HUDEP-2 (cell line): ENCODE measurements at regions not wholly inside any gene's neighbourhood (a gene's known extent, or its start where the extent isn't known, plus 50 kb on each side); places are given as distances from the start of the nearest gene placed in this dataset.

Source experiments
- DNase-seq, 76 experiments: peaks; one replicate each; lab custom pipeline; 2025; ENCODE audit not compliant: unreplicated experiment in 76 of 76; lab: John Stamatoyannopoulos, UW

GRCh38 chr2:111626865-111627163, 257.2 kb downstream of the ANAPC1 start:
- DNase-seq: no peak

GRCh38 chr2:111627256-111627655, 256.7 kb downstream of the ANAPC1 start:
- no peak for DNase-seq

- no peak for DNase-seq
Observed at GRCh38 chr2:111628221-111628620, 255.8 kb downstream of the ANAPC1 start.

- DNase-seq: no peak
Observed at GRCh38 chr2:111629983-111630382, 254.0 kb downstream of the ANAPC1 start.

- no peak for DNase-seq
Observed at GRCh38 chr2:111632661-111633060, 251.3 kb downstream of the ANAPC1 start.

GRCh38 chr2:111633189-111633588, 250.8 kb downstream of the ANAPC1 start:
- no peak for DNase-seq

GRCh38 chr2:111633643-111634042, 250.3 kb downstream of the ANAPC1 start:
- DNase-seq: no peak

- no peak for DNase-seq
Observed at GRCh38 chr2:111634050-111634794, 249.8 kb downstream of the ANAPC1 start.

- DNase-seq: no peak
Observed at GRCh38 chr2:111634995-111635538, 248.9 kb downstream of the ANAPC1 start.

GRCh38 chr2:111636905-111637304, 247.1 kb downstream of the ANAPC1 start:
- DNase-seq: no peak

GRCh38 chr2:111638274-111638877, 245.6 kb downstream of the ANAPC1 start:
- DNase-seq: no peak

GRCh38 chr2:111640480-111640879, 243.5 kb downstream of the ANAPC1 start:
- DNase-seq: no peak

- DNase-seq: peak in 70 of 76 experiments; percentile 7 to 84 (median 56)
Observed at GRCh38 chr2:111642586-111643327, 241.2 kb downstream of the ANAPC1 start.

GRCh38 chr2:111643759-111644158, 240.2 kb downstream of the ANAPC1 start:
- no peak for DNase-seq

GRCh38 chr2:111647359-111647758, 236.6 kb downstream of the ANAPC1 start:
- DNase-seq: no peak

- peak in 1 of 76 experiments; percentile 7 for DNase-seq
Observed at GRCh38 chr2:111652038-111652437, 232.0 kb downstream of the ANAPC1 start.

GRCh38 chr2:111652681-111653080, 231.3 kb downstream of the ANAPC1 start:
- DNase-seq: no peak

GRCh38 chr2:111653103-111653624, 230.8 kb downstream of the ANAPC1 start:
- no peak for DNase-seq

- DNase-seq: no peak
Observed at GRCh38 chr2:111653913-111654312, 230.1 kb downstream of the ANAPC1 start.

GRCh38 chr2:111654829-111655228, 229.2 kb downstream of the ANAPC1 start:
- no peak for DNase-seq

GRCh38 chr2:111656436-111656835, 227.6 kb downstream of the ANAPC1 start:
- DNase-seq: no peak
